Fibroblast of lung (primary cell): ENCODE measurements at regions not wholly inside any gene's neighbourhood (a gene's known extent, or its start where the extent isn't known, plus 50 kb on each side); places are given as distances from the start of the nearest gene placed in this dataset.

Source experiments
- CTCF ChIP-seq, 2 donors: IDR thresholded peaks in 1 of 2; conservative IDR thresholded peaks in 1 of 2; 1 replicate in 1 of 2; 2 replicates in 1 of 2; pipeline ENCODE4 v1.5.1; 2011 to 2012; ENCODE audit warnings: low read length in 2 of 2, control low read depth in 1 of 2, inconsistent platforms in 1 of 2, low read depth in 1 of 2, mild to moderate bottlenecking in 1 of 2
- EZH2 ChIP-seq: IDR thresholded peaks from 2 replicates; pipeline ENCODE4 v1.5.1; 2012; ENCODE audit warnings: low read length, control low read depth, mild to moderate bottlenecking; ENCODE audit errors: missing control alignments

GRCh38 chr16:31745900-31746299, 127.7 kb upstream of the ZNF267 start:
- TF ChIP-seq CTCF (conservative IDR thresholded peaks at IDR 0.05 in 1 of 2, IDR thresholded peaks at IDR 0.05 in 1 of 2; ENCODE audit: low read depth in 1 of 2, low read length in 2 of 2) (no peak), EZH2 (no peak)
